WTC11 (cell line): ENCODE measurements at regions not wholly inside any gene's neighbourhood (a gene's known extent, or its start where the extent isn't known, plus 50 kb on each side); places are given as distances from the start of the nearest gene placed in this dataset.

Source experiments
- ATAC-seq: fragments of 200-7000 bp; cut with Tn5 transposase; 2 replicates; pipeline ENCODE4 v1.10.0; 2021; ENCODE audit warnings: mild to moderate bottlenecking, moderate library complexity
- CTCF ChIA-PET: fragments of 300-600 bp; sonication (Branson Sonifier 250); formaldehyde crosslinking; loops from one replicate; lab custom pipeline; 2021; ENCODE audit warnings: antibody characterized with exemption; lab: Charles Lee
- POLR2A ChIA-PET: fragments of 350-600 bp; sonication (Branson Sonifier 250); formaldehyde crosslinking; loops from one replicate; lab custom pipeline; 2021; ENCODE audit warnings: antibody characterized with exemption; lab: Charles Lee
- DNase-seq: peaks from one replicate; pipeline ENCODE4 v3.0.0; 2021; ENCODE audit warnings: low spot score
- H3K27ac Mint-ChIP-seq: 2 replicates; pipeline ENCODE4 v1.8.0; 2021; ENCODE audit warnings: mixed read lengths
- H3K27me3 Mint-ChIP-seq: 2 replicates; pipeline ENCODE4 v1.8.0; 2021; ENCODE audit warnings: low read depth, mild to moderate bottlenecking, moderate library complexity, mixed read lengths
- H3K36me3 Mint-ChIP-seq: 2 replicates; pipeline ENCODE4 v1.8.0; 2021; ENCODE audit warnings: mixed read lengths
- H3K4me1 Mint-ChIP-seq: 2 replicates; pipeline ENCODE4 v1.8.0; 2022; ENCODE audit warnings: mixed read lengths
- H3K4me3 Mint-ChIP-seq: 2 replicates; pipeline ENCODE4 v1.8.0; 2021; ENCODE audit warnings: mild to moderate bottlenecking, moderate library complexity, mixed read lengths
- H3K9me3 Mint-ChIP-seq: 2 replicates; pipeline ENCODE4 v1.8.0; 2021; ENCODE audit warnings: mixed read lengths
- ATF1 ChIP-seq: sonication (generic); formaldehyde crosslinking; IDR thresholded peaks from 2 replicates; pipeline ENCODE4 v1.8.1; 2023; ENCODE audit warnings: mild to moderate bottlenecking, moderate library complexity, missing genetic modification reagents
- CREB1 ChIP-seq: sonication (generic); formaldehyde crosslinking; IDR thresholded peaks from 2 replicates; pipeline ENCODE4 v1.8.0; 2023; ENCODE audit warnings: mild to moderate bottlenecking, missing genetic modification reagents
- JUN ChIP-seq: sonication (generic); formaldehyde crosslinking; IDR thresholded peaks from 2 replicates; pipeline ENCODE4 v1.8.0; 2023; ENCODE audit warnings: mild to moderate bottlenecking, missing genetic modification reagents
- NR3C1 ChIP-seq: sonication (generic); formaldehyde crosslinking; conservative IDR thresholded peaks from 2 replicates; pipeline ENCODE4 v1.8.1; 2023; ENCODE audit warnings: low read depth, mild to moderate bottlenecking, missing genetic modification reagents
- RELA ChIP-seq: sonication (generic); formaldehyde crosslinking; IDR thresholded peaks from 2 replicates; pipeline ENCODE4 v1.8.1; 2022; ENCODE audit warnings: missing genetic modification reagents, mild to moderate bottlenecking, borderline replicate concordance
- TEAD4 ChIP-seq: sonication (generic); formaldehyde crosslinking; IDR thresholded peaks from 2 replicates; pipeline ENCODE4 v1.8.0; 2022; ENCODE audit warnings: mild to moderate bottlenecking, missing genetic modification reagents
- ZNF263 ChIP-seq: sonication (generic); formaldehyde crosslinking; IDR thresholded peaks from 2 replicates; pipeline ENCODE4 v1.8.1; 2022; ENCODE audit warnings: low read depth, mild to moderate bottlenecking, moderate library complexity, missing genetic modification reagents
- TF ChIP-seq, protein P1 (sequence below): sonication (generic); formaldehyde crosslinking; IDR thresholded peaks from 2 replicates; pipeline ENCODE4 v1.8.1; 2022; ENCODE audit warnings: low read depth, missing genetic modification reagents, borderline replicate concordance
- TF ChIP-seq, protein P2 (sequence below): sonication (generic); formaldehyde crosslinking; IDR thresholded peaks from 2 replicates; pipeline ENCODE4 v1.8.0; 2023; ENCODE audit warnings: missing genetic modification reagents
- TF ChIP-seq, protein P3 (sequence below): fragments of 250-450 bp; sonication (Bioruptor Pico); IDR thresholded peaks from 2 replicates; pipeline ENCODE4 v1.9.0; 2021; ENCODE audit warnings: mild to moderate bottlenecking, borderline replicate concordance
- TF ChIP-seq, protein P4 (sequence below): sonication (generic); formaldehyde crosslinking; IDR thresholded peaks from 2 replicates; pipeline ENCODE4 v1.8.0; 2023; ENCODE audit warnings: missing genetic modification reagents, mild to moderate bottlenecking, borderline replicate concordance
- TF ChIP-seq, protein P5 (sequence below): fragments of 250-450 bp; sonication (Bioruptor Pico); IDR thresholded peaks from 2 replicates; pipeline ENCODE4 v2.1.2; 2022; ENCODE audit warnings: mild to moderate bottlenecking, moderate library complexity
- TF ChIP-seq, protein P6 (sequence below): sonication (generic); formaldehyde crosslinking; IDR thresholded peaks from 2 replicates; pipeline ENCODE4 v1.8.0; 2022; ENCODE audit warnings: missing genetic modification reagents

DNA sequence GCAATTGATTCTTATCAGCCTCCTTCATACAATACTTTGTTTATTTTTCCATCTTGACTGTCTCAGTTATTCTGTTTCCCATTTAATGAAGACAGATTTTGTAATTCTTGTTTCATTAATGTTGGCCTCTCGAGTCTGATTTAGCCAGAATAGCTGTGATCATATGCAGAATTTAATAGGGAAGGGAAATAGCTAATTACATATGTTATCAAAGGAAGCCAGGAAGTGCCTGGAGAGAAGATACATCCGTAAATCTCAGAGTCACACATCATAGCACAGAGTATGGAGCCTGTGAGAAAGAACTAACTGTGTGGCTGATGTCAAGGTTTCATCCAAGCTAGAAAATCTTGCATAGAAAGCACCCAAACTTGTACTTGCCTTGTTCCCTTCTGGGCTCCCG is 288.9 kb upstream of the SLCO3A1 start:
- ATAC-seq (no peak), DNase-seq (no peak)
- POLR2A ChIA-PET, result no interaction called here
- H3K9me3 Mint-ChIP-seq, result no peaks in the 10 kb centered on the region
- no peak for TF ChIP-seq RELA
- TF ChIP-seq ATF1, result no peak
- TF ChIP-seq, protein P1, sequence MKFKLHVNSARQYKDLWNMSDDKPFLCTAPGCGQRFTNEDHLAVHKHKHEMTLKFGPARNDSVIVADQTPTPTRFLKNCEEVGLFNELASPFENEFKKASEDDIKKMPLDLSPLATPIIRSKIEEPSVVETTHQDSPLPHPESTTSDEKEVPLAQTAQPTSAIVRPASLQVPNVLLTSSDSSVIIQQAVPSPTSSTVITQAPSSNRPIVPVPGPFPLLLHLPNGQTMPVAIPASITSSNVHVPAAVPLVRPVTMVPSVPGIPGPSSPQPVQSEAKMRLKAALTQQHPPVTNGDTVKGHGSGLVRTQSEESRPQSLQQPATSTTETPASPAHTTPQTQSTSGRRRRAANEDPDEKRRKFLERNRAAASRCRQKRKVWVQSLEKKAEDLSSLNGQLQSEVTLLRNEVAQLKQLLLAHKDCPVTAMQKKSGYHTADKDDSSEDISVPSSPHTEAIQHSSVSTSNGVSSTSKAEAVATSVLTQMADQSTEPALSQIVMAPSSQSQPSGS, result no peak
- no peak for TF ChIP-seq JUN (CRISPR knock-in tag)
- no peak for TF ChIP-seq NR3C1 (CRISPR knock-in tag)
- TF ChIP-seq, protein P2, sequence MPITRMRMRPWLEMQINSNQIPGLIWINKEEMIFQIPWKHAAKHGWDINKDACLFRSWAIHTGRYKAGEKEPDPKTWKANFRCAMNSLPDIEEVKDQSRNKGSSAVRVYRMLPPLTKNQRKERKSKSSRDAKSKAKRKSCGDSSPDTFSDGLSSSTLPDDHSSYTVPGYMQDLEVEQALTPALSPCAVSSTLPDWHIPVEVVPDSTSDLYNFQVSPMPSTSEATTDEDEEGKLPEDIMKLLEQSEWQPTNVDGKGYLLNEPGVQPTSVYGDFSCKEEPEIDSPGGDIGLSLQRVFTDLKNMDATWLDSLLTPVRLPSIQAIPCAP, result no peak
- TF ChIP-seq, protein P3, sequence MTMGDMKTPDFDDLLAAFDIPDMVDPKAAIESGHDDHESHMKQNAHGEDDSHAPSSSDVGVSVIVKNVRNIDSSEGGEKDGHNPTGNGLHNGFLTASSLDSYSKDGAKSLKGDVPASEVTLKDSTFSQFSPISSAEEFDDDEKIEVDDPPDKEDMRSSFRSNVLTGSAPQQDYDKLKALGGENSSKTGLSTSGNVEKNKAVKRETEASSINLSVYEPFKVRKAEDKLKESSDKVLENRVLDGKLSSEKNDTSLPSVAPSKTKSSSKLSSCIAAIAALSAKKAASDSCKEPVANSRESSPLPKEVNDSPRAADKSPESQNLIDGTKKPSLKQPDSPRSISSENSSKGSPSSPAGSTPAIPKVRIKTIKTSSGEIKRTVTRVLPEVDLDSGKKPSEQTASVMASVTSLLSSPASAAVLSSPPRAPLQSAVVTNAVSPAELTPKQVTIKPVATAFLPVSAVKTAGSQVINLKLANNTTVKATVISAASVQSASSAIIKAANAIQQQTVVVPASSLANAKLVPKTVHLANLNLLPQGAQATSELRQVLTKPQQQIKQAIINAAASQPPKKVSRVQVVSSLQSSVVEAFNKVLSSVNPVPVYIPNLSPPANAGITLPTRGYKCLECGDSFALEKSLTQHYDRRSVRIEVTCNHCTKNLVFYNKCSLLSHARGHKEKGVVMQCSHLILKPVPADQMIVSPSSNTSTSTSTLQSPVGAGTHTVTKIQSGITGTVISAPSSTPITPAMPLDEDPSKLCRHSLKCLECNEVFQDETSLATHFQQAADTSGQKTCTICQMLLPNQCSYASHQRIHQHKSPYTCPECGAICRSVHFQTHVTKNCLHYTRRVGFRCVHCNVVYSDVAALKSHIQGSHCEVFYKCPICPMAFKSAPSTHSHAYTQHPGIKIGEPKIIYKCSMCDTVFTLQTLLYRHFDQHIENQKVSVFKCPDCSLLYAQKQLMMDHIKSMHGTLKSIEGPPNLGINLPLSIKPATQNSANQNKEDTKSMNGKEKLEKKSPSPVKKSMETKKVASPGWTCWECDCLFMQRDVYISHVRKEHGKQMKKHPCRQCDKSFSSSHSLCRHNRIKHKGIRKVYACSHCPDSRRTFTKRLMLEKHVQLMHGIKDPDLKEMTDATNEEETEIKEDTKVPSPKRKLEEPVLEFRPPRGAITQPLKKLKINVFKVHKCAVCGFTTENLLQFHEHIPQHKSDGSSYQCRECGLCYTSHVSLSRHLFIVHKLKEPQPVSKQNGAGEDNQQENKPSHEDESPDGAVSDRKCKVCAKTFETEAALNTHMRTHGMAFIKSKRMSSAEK (CRISPR knock-in tag), result no peak
- TF ChIP-seq, protein P4, sequence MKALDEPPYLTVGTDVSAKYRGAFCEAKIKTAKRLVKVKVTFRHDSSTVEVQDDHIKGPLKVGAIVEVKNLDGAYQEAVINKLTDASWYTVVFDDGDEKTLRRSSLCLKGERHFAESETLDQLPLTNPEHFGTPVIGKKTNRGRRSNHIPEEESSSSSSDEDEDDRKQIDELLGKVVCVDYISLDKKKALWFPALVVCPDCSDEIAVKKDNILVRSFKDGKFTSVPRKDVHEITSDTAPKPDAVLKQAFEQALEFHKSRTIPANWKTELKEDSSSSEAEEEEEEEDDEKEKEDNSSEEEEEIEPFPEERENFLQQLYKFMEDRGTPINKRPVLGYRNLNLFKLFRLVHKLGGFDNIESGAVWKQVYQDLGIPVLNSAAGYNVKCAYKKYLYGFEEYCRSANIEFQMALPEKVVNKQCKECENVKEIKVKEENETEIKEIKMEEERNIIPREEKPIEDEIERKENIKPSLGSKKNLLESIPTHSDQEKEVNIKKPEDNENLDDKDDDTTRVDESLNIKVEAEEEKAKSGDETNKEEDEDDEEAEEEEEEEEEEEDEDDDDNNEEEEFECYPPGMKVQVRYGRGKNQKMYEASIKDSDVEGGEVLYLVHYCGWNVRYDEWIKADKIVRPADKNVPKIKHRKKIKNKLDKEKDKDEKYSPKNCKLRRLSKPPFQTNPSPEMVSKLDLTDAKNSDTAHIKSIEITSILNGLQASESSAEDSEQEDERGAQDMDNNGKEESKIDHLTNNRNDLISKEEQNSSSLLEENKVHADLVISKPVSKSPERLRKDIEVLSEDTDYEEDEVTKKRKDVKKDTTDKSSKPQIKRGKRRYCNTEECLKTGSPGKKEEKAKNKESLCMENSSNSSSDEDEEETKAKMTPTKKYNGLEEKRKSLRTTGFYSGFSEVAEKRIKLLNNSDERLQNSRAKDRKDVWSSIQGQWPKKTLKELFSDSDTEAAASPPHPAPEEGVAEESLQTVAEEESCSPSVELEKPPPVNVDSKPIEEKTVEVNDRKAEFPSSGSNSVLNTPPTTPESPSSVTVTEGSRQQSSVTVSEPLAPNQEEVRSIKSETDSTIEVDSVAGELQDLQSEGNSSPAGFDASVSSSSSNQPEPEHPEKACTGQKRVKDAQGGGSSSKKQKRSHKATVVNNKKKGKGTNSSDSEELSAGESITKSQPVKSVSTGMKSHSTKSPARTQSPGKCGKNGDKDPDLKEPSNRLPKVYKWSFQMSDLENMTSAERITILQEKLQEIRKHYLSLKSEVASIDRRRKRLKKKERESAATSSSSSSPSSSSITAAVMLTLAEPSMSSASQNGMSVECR, result no peak
- H3K4me1 Mint-ChIP-seq, result peaks cover 11% of the 10 kb centered on the region
- H3K27me3 Mint-ChIP-seq, result no peaks in the 10 kb centered on the region
- CTCF ChIA-PET, result interaction anchor here (0.6 kb wide), 1 partner anchor 533 kb away, joined by 3 read pairs; no protein-coding TSS in a partner anchor
- no peaks in the 10 kb centered on the region for H3K36me3 Mint-ChIP-seq
- H3K27ac Mint-ChIP-seq, result no peak overlapping the region
- no peak overlapping the region for H3K4me3 Mint-ChIP-seq

DNA sequence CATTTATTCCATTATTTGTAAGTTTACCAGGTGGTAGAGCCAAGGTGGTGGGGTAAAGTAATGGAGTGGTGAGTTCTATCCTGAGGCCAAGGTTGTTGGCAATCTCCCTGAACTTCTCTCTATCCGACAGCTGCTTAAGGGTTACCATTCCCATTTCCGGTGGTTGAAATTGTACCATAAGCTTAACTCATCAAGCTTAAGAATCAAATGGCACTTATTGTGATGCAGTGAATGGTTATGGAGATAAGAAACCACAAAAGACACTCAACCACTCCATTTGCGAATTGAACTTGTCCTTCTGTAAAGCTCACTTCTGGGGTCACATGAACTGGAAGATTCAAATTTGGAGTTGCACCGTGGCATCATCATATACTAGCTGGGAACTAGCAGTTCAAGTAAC is 287.4 kb upstream of the SLCO3A1 start:
- ChIA-PET POLR2A (no interaction called here), CTCF (no interaction called here)
- Mint-ChIP-seq H3K27me3 (no peaks in the 10 kb centered on the region), H3K27ac (no peak overlapping the region), H3K36me3 (no peaks in the 10 kb centered on the region), H3K9me3 (peaks cover 12% of the 10 kb centered on the region), H3K4me1 (peaks cover 11% of the 10 kb centered on the region), H3K4me3 (no peak overlapping the region)
- ATAC-seq, result no peak
- no peak for DNase-seq
- TF ChIP-seq ZNF263 (CRISPR knock-in tag) (no peak), TEAD4 (CRISPR knock-in tag) (no peak), CREB1 (CRISPR knock-in tag) (no peak)
- TF ChIP-seq, protein P5, sequence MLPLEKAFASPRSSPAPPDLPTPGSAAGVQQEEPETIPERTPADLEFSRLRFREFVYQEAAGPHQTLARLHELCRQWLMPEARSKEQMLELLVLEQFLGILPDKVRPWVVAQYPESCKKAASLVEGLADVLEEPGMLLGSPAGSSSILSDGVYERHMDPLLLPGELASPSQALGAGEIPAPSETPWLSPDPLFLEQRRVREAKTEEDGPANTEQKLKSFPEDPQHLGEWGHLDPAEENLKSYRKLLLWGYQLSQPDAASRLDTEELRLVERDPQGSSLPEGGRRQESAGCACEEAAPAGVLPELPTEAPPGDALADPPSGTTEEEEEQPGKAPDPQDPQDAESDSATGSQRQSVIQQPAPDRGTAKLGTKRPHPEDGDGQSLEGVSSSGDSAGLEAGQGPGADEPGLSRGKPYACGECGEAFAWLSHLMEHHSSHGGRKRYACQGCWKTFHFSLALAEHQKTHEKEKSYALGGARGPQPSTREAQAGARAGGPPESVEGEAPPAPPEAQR, result no peak
- TF ChIP-seq, protein P6, sequence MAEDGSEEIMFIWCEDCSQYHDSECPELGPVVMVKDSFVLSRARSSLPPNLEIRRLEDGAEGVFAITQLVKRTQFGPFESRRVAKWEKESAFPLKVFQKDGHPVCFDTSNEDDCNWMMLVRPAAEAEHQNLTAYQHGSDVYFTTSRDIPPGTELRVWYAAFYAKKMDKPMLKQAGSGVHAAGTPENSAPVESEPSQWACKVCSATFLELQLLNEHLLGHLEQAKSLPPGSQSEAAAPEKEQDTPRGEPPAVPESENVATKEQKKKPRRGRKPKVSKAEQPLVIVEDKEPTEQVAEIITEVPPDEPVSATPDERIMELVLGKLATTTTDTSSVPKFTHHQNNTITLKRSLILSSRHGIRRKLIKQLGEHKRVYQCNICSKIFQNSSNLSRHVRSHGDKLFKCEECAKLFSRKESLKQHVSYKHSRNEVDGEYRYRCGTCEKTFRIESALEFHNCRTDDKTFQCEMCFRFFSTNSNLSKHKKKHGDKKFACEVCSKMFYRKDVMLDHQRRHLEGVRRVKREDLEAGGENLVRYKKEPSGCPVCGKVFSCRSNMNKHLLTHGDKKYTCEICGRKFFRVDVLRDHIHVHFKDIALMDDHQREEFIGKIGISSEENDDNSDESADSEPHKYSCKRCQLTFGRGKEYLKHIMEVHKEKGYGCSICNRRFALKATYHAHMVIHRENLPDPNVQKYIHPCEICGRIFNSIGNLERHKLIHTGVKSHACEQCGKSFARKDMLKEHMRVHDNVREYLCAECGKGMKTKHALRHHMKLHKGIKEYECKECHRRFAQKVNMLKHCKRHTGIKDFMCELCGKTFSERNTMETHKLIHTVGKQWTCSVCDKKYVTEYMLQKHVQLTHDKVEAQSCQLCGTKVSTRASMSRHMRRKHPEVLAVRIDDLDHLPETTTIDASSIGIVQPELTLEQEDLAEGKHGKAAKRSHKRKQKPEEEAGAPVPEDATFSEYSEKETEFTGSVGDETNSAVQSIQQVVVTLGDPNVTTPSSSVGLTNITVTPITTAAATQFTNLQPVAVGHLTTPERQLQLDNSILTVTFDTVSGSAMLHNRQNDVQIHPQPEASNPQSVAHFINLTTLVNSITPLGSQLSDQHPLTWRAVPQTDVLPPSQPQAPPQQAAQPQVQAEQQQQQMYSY (CRISPR knock-in tag), result no peak
